ENCODE measurements at regions not wholly inside any gene's neighbourhood (a gene's known extent, or its start where the extent isn't known, plus 50 kb on each side); places are given as distances from the start of the nearest gene placed in this dataset.

- no peak for TF ChIP-seq CTCF (conservative IDR thresholded peaks at IDR 0.05; ENCODE audit: low read depth in 2 of 2)
- TF ChIP-seq NANOG (IDR thresholded peaks at IDR 0.05; ENCODE audit: borderline replicate concordance), result no peak
- TF ChIP-seq JUNB (IDR thresholded peaks at IDR 0.05; ENCODE audit: unreplicated experiment), result no peak
- no peak for TF ChIP-seq ZNF462 (CRISPR knock-in tag; IDR thresholded peaks at IDR 0.05)
- TF ChIP-seq STAT1 (IDR thresholded peaks at IDR 0.05; ENCODE audit: unreplicated experiment), result no peak
- TF ChIP-seq ZNF114 (CRISPR knock-in tag; IDR thresholded peaks at IDR 0.05), result no peak
These were observed 286.4 kb downstream of the GADD45G start (continued) for GRCh38 chr9:89891221-89891590.

- Histone ChIP-seq H3K4me3 (no peak overlapping the region), H3K9me2 (ENCODE audit: insufficient read depth) (no peaks in the 10 kb centered on the region), H3K4me1 (ENCODE audit: insufficient read depth) (no peaks in the 10 kb centered on the region), H2AFZ (no peak overlapping the region), H3K36me3 (ENCODE audit: insufficient read depth) (no peaks in the 10 kb centered on the region), H3K4me2 (no peak overlapping the region), H3K79me2 (replicated peaks; ENCODE audit: insufficient read depth) (no peaks in the 10 kb centered on the region), H3F3A (replicated peaks; ENCODE audit: low read depth) (no peaks in the 10 kb centered on the region), H4K20me1 (replicated peaks; ENCODE audit: insufficient read depth) (no peaks in the 10 kb centered on the region), H3K27me3 (ENCODE audit: insufficient read depth) (no peaks in the 10 kb centered on the region), H3K27ac (ENCODE audit: low read depth) (no peak overlapping the region)
- Mint-ChIP-seq H3K9me3 (no peaks in the 10 kb centered on the region; the same call in 2 of the 3 replicates), H3K27me3 (ENCODE audit: insufficient read depth, low read depth, poor library complexity) (peaks cover 5% of the 10 kb centered on the region), H3K36me3 (ENCODE audit: low read depth) (no peaks in the 10 kb centered on the region), H3K27ac (no peak overlapping the region), H3K4me1 (peaks cover 8% of the 10 kb centered on the region; the same call in 2 of the 3 replicates), H3K4me3 (no peak overlapping the region)
- ATAC-seq (no peak), DNase-seq (ENCODE audit: low spot score) (no peak)
- TF ChIP-seq CTCF (conservative IDR thresholded peaks at IDR 0.05; ENCODE audit: low read depth in 2 of 2), result no peak
These were observed 286.9 kb downstream of the GADD45G start for GRCh38 chr9:89891591-89892304.

All from GM23338 (cell line).